Superior temporal gyrus (tissue), 1 donor: ENCODE measurements at regions not wholly inside any gene's neighbourhood (a gene's known extent, or its start where the extent isn't known, plus 50 kb on each side); places are given as distances from the start of the nearest gene placed in this dataset.
"Not testable (repeated sequence)": the region's sequence is repeated elsewhere in the genome, so short reads cannot be mapped to it uniquely, and the experiment has no call there.

Experiments used
- DNase-seq: peaks from one replicate; pipeline ENCODE4 v3.0.0-alpha.2; 2016; ENCODE audit errors: extremely low spot score

GRCh38 chr2:134014196-134014960, 239.5 kb upstream of the MGAT5 start:
- DNase-seq = no peak

GRCh38 chr2:134019871-134020270, 234.0 kb upstream of the MGAT5 start:
- DNase-seq = no peak

GRCh38 chr2:134020608-134021007, 233.3 kb upstream of the MGAT5 start:
- DNase-seq = no peak

DNA sequence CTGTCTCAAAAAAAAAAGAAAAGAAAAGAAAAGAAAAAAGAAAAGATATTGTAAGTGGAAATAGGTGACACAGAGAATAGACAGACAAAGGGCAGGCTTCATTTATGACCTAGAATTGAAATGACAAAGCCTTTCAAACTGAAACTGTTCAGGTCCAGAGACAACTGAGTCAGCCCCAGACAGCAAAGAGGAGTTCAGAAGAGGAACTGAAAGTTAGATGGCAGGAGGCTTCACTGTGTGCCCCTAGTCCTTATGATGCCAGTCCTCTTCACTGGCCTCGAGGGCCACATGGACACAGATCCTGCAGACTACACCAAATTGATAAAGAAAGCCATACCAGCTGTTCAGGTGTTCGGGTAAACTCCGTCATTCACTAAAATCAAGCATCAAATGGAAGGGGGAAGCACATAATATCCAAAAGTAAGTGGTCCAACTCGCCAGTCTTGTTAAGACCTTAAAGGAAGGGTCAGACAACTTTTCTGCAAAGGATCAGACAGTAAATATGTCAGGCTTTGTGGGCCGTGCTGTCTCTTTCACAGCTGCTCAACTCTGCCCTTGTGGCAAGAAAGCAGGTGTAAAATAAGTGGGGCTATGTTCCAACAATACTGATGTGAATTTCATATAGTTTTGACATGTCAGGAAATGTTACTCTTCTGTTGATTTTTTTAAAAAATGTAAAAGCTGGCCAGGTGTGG, 231.9 kb upstream of the MGAT5 start:
- DNase-seq = no peak

GRCh38 chr2:134023854-134024253, 230.0 kb upstream of the MGAT5 start:
- DNase-seq = no peak

DNA sequence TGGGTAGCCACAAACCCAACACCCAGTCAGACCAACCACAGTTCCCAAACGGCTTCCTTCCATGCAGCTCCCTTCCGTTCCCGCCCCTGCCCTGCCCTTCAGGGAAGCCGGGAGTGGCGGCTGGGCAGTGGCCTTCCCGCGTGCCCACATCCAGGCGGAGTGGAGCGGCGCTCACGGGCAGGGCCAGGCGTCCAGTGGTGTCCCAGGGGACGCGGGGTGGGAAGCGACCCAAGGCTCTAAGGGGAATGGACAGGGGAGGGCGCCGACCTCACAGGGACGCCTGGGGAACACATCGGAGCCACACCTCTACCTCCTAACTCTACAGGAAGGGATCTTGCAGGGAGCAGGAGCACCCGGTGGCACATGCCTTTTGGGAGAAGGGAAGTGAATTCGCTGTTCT, 225.9 kb upstream of the MGAT5 start:
- DNase-seq = no peak

DNA sequence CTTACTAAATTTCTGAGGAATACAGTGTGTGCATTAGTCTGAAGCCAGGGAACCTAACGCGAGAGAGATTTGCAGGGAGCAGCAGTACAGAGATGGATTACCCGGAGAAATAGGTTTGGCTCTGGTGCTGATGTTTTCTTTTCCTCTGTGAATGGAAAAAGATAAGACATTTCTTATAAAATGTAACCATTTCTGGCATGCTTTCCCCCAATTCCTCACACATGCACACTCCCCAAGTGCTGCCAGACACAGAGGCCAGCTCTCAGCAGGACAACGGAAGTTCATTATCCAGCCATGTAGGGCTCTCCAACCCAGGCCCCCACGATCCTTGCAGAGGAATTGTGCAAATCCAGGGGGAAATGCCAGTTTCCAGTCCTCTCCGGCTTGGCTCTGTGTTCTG, 224.5 kb upstream of the MGAT5 start:
- no peak for DNase-seq

DNA sequence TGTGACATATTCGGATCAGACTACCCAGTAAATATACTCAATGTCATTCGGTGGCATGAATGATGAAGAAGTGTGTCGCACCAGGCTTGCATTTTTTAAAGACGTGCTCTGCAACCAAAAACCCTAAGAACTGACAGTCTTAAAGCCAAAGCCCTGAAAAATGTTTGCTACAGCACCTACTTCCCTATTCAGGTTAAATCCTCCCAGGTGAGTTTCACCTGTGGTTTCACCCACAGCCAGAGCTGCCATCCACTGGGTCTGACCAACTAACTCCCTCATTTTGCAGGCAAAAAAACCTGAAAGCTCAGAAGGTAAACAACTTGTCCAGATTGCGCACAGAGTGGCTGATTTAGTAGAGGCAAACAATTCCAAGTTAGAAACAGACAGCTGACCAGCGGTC, 222.3 kb upstream of the MGAT5 start:
- DNase-seq = no peak

DNA sequence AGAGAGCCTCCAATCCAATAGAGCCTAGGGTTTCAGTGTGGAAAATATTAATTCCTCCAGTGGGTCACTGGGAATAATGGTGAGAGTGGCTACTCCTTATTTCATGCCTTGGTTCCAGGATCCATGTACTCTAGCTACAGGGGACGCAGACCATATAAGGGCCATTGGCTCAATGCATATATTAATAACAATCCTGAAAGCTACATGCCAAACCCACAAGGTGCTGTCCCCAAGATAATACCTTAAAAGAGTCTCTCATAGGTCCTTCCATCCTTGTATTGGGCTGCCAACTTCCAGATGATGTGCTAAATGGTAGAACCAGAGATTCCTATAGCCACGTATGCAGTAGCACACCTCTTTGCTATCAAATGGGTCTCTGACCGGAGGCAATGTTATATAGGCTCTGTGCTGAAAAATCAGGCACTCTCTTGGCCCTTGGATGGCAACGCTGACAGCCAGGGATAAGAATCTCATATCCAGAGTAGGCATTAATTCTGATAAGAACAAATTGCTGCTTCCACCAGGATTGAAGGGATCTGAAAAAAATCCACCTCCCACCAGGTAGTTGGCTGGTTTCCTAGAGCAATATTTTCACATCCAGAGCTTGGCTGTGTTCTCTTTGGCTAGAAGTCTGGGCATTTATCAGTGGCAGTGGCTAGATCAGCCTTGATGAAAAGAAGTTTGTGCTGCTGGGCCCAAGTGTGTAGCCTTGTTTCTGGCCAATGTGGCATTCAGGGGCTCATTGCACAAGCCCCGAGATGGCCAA, 218.1 kb upstream of the MGAT5 start:
- no peak for DNase-seq

- no peak for DNase-seq
Observed at GRCh38 chr2:134039912-134040581, 213.8 kb upstream of the MGAT5 start.

DNA sequence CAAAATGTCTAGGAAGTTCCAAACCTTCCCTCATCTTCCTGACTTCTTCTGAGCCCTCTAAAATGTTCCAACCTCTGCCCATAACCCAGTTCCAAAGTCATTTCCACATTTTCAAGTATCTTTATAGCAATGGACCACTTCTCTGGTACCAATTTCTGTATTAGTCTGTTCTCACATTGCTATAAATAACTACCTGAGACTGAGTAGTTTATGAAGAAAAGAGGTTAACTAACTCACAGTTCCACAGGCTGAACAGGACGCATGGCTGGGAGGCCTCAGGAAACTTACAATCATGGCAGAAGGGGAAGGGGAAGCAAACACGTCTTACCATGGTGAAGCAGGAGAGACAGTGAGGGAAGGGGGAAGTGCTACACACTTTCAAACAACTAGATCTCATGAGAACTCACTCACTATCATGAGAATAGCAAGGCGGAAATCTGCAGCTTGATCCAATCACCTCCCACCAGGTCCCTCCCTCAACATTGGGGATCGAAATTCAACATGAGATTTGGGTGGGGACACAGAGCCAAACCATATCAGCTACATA, 213.2 kb upstream of the MGAT5 start:
- not testable (repeated sequence) for DNase-seq

GRCh38 chr2:134041877-134042276, 212.0 kb upstream of the MGAT5 start:
- no peak for DNase-seq

- not testable (repeated sequence) for DNase-seq
Observed at GRCh38 chr2:134043028-134043427, 210.8 kb upstream of the MGAT5 start.

- DNase-seq = no peak
Observed at GRCh38 chr2:134052173-134052572, 201.7 kb upstream of the MGAT5 start.

- DNase-seq = no peak
Observed at GRCh38 chr2:134056173-134056572, 197.7 kb upstream of the MGAT5 start.

GRCh38 chr2:134061066-134061465, 192.8 kb upstream of the MGAT5 start:
- not testable (repeated sequence) for DNase-seq

- not testable (repeated sequence) for DNase-seq
Observed at GRCh38 chr2:134062235-134062634, 191.6 kb upstream of the MGAT5 start.

GRCh38 chr2:134063916-134064315, 190.0 kb upstream of the MGAT5 start:
- not testable (repeated sequence) for DNase-seq

- no peak for DNase-seq
Observed at GRCh38 chr2:134070281-134070741, 183.6 kb upstream of the MGAT5 start.

- DNase-seq = no peak
Observed at GRCh38 chr2:134072341-134072740, 181.5 kb upstream of the MGAT5 start.

DNA sequence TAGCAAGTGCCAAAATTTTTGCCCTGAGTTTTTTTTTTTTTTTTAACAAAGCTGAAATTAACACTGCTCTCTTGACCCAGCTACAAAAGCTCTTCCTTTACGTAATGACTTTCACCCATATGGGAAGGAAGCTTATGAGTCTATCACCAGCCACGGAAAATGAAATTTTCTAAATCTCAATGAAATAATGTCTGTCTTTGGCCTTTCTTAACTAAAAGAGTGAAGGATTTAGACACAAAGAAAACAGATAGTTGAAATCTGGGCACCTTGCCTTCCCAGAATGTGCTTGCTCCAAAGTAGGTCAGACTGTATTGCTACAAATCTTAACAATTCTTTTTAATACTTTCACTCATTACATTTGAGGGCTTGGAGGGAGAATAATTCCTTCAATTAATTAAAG, 180.8 kb upstream of the MGAT5 start:
- DNase-seq = no peak

DNA sequence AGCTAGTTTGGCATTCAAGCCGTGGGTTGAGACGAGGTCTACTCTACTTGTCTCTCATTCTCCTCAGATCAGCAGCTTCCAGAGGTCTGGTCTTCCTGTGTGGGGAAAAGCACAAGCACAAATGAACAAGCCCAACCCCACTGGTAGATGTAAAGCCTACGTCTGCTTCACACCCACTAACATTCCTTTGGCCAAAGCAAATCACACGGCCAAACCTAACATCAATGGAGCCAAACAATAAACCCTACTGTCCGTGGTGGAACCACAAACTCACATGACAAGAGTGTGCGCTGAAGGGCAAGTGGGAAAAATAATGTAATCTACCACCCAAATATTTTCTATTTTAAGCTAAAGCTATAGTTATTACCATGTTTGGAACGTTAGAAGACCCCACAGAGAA, 179.3 kb upstream of the MGAT5 start:
- DNase-seq = no peak
